Bone marrow (tissue), 2 donors: ENCODE measurements at regions not wholly inside any gene's neighbourhood (a gene's known extent, or its start where the extent isn't known, plus 50 kb on each side); places are given as distances from the start of the nearest gene placed in this dataset.

Experiments
- DNase-seq, 2 donors: peaks; one replicate each; lab custom pipeline; 2025; lab: John Stamatoyannopoulos, UW

GRCh38 chr10:64506963-64507362 is 985.8 kb downstream of the REEP3 start:
- no peak for DNase-seq

- DNase-seq = no peak
Observed at GRCh38 chr10:64507651-64508028, 986.4 kb downstream of the REEP3 start.

- no peak for DNase-seq
Observed at GRCh38 chr10:64508029-64508661, 986.9 kb downstream of the REEP3 start.

GRCh38 chr10:64515970-64516699 is 994.9 kb downstream of the REEP3 start:
- DNase-seq = peak in 1 of 2 donors; percentile 5

- no peak for DNase-seq
Observed at GRCh38 chr10:64518456-64518855, 997.3 kb downstream of the REEP3 start.

- no peak for DNase-seq
Observed at GRCh38 chr10:64519427-64519826, 998.2 kb downstream of the REEP3 start.

GRCh38 chr10:64519831-64520230 is 998.6 kb downstream of the REEP3 start:
- DNase-seq = no peak

- no peak for DNase-seq
Observed at GRCh38 chr10:64523065-64523759, 1002.0 kb downstream of the REEP3 start.

GRCh38 chr10:64528294-64529002 is 1007.2 kb downstream of the REEP3 start:
- DNase-seq = no peak

- DNase-seq = no peak
Observed at GRCh38 chr10:64529003-64529350, 1007.8 kb downstream of the REEP3 start.

- DNase-seq = no peak
Observed at GRCh38 chr10:64534616-64535015, 1013.4 kb downstream of the REEP3 start.

- no peak for DNase-seq
Observed at GRCh38 chr10:64535131-64535867, 1014.1 kb downstream of the REEP3 start.

- DNase-seq = no peak
Observed at GRCh38 chr10:64537112-64537511, 1015.9 kb downstream of the REEP3 start.

GRCh38 chr10:64537928-64538327 is 1016.7 kb downstream of the REEP3 start:
- no peak for DNase-seq

GRCh38 chr10:64546073-64546472 is 1024.9 kb downstream of the REEP3 start:
- DNase-seq = no peak

GRCh38 chr10:64547168-64547567 is 1026.0 kb downstream of the REEP3 start:
- DNase-seq = no peak

- DNase-seq = no peak
Observed at GRCh38 chr10:64555666-64556065, 1034.5 kb downstream of the REEP3 start.

GRCh38 chr10:64558094-64558835 is 1037.1 kb downstream of the REEP3 start:
- no peak for DNase-seq

- DNase-seq = no peak
Observed at GRCh38 chr10:64571056-64571455, 1049.9 kb downstream of the REEP3 start.

- DNase-seq = no peak
Observed at GRCh38 chr10:64573623-64574325, 1052.6 kb downstream of the REEP3 start.

- no peak for DNase-seq
Observed at GRCh38 chr10:64574371-64574770, 1053.2 kb downstream of the REEP3 start.
